ENCODE measurements at regions not wholly inside any gene's neighbourhood (a gene's known extent, or its start where the extent isn't known, plus 50 kb on each side); places are given as distances from the start of the nearest gene placed in this dataset.

GRCh38 chr2:235165631-235166030 is 213.8 kb downstream of the SH3BP4 start:
- in situ Hi-C loops (cut with HindIII; ENCODE audit: low pct_unique_long_range_greater_than_20kb, low sequenced_read_pairs) (no loop called here), intact Hi-C loops (cut with micrococcal nuclease; ENCODE audit: unreplicated experiment) (no loop called here)
- Histone ChIP-seq H3K4me3 (ENCODE audit: low read depth in 2 of 2, low read length in 2 of 2) (no peak overlapping the region), H3K27ac (ENCODE audit: low read length) (no peak overlapping the region), H3K9me3 (ENCODE audit: control insufficient read depth, insufficient read depth, low read depth, low read length) (no peaks in the 10 kb centered on the region), H3K36me3 (ENCODE audit: control insufficient read depth, insufficient read depth, low read length) (no peaks in the 10 kb centered on the region), H3K4me1 (ENCODE audit: control insufficient read depth, insufficient read depth, low read length) (peaks cover 10% of the 10 kb centered on the region), H3K27me3 (ENCODE audit: control insufficient read depth, insufficient read depth, low read length) (no peaks in the 10 kb centered on the region)
- no peak for TF ChIP-seq POLR2AphosphoS5 (IDR thresholded peaks at IDR 0.05; ENCODE audit: low read depth, low read length)
- no peak for TF ChIP-seq CTCF (IDR thresholded peaks at IDR 0.05)
- no peak for TF ChIP-seq SIN3A (IDR thresholded peaks at IDR 0.05; ENCODE audit: borderline replicate concordance, insufficient read depth, low read depth, low read length)
- TF ChIP-seq TCF7L2 (IDR thresholded peaks at IDR 0.05; ENCODE audit: low read depth, low read length) = no peak
- no peak for TF ChIP-seq REST (IDR thresholded peaks at IDR 0.05; ENCODE audit: insufficient read depth in 1 of 2, low read depth in 2 of 2, low read length in 1 of 2)
- ChIA-PET CTCF (no interaction called here), POLR2A (no interaction called here)
- ATAC-seq (no peak), DNase-seq (ENCODE audit: low read depth, low spot score) (no peak)
- BruUV-seq (replicated peaks) = no TSS peak

GRCh38 chr2:235168174-235168979 is 216.6 kb downstream of the SH3BP4 start:
- H3K4me3 ChIP-seq (ENCODE audit: low read depth in 2 of 2, low read length in 2 of 2) = no peak overlapping the region
- no peaks in the 10 kb centered on the region for H3K9me3 ChIP-seq (ENCODE audit: control insufficient read depth, insufficient read depth, low read depth, low read length)
- in situ Hi-C loops (cut with HindIII; ENCODE audit: low pct_unique_long_range_greater_than_20kb, low sequenced_read_pairs) = no loop called here
- POLR2A ChIA-PET = no interaction called here
- H3K36me3 ChIP-seq (ENCODE audit: control insufficient read depth, insufficient read depth, low read length) = no peaks in the 10 kb centered on the region
- no peaks in the 10 kb centered on the region for H3K27me3 ChIP-seq (ENCODE audit: control insufficient read depth, insufficient read depth, low read length)
- no TSS peak for BruUV-seq (replicated peaks)
- H3K4me1 ChIP-seq (ENCODE audit: control insufficient read depth, insufficient read depth, low read length) = peaks cover 19% of the 10 kb centered on the region
- ATAC-seq = no peak
- TF ChIP-seq TCF7L2 (IDR thresholded peaks at IDR 0.05; ENCODE audit: low read depth, low read length) (no peak), REST (IDR thresholded peaks at IDR 0.05; ENCODE audit: insufficient read depth in 1 of 2, low read depth in 2 of 2, low read length in 1 of 2) (no peak), SIN3A (IDR thresholded peaks at IDR 0.05; ENCODE audit: borderline replicate concordance, insufficient read depth, low read depth, low read length) (no peak), POLR2AphosphoS5 (IDR thresholded peaks at IDR 0.05; ENCODE audit: low read depth, low read length) (no peak), CTCF (IDR thresholded peaks at IDR 0.05) (no peak)
- no peak for DNase-seq (ENCODE audit: low read depth, low spot score)
- CTCF ChIA-PET = no interaction called here
- no peak overlapping the region for H3K27ac ChIP-seq (ENCODE audit: low read length)
- intact Hi-C loops (cut with micrococcal nuclease; ENCODE audit: unreplicated experiment) = no loop called here
